CD14-positive monocyte (primary cell): ENCODE measurements at regions not wholly inside any gene's neighbourhood (a gene's known extent, or its start where the extent isn't known, plus 50 kb on each side); places are given as distances from the start of the nearest gene placed in this dataset.

Experiments
- DNase-seq, 3 donors: peaks; one replicate each; pipeline ENCODE4 v3.0.0-alpha.2; 2011 to 2022
- H2AFZ ChIP-seq: 2 replicates; pipeline ENCODE4 v1.6.0; 2012; ENCODE audit warnings: mild to moderate bottlenecking, low read depth, low read length, inconsistent platforms; ENCODE audit not compliant: insufficient read depth, poor library complexity, severe bottlenecking
- H3K27ac ChIP-seq, 2 donors: 1 replicate in 1 of 2; 2 replicates in 1 of 2; pipeline ENCODE4 v1.5.1; 2012 to 2013; ENCODE audit warnings: low read length in 2 of 2, control low read depth in 1 of 2, inconsistent platforms in 1 of 2, low read depth in 1 of 2, mild to moderate bottlenecking in 1 of 2
- H3K27me3 ChIP-seq, 2 donors: one replicate each; pipeline versions ENCODE4 v1.6.0 to v1.6.1; 2011 to 2013; ENCODE audit warnings: low read length in 2 of 2; ENCODE audit not compliant: control insufficient read depth in 2 of 2, insufficient read depth in 2 of 2
- H3K36me3 ChIP-seq, 2 donors: replicated peaks in 1 of 2; 1 replicate in 1 of 2; 2 replicates in 1 of 2; pipeline versions ENCODE4 v1.5.1 to v1.6.1; 2012 to 2013; ENCODE audit warnings: low read length in 2 of 2, control low read depth in 1 of 2, inconsistent platforms in 1 of 2, mild to moderate bottlenecking in 1 of 2; ENCODE audit not compliant: insufficient read depth in 2 of 2, control insufficient read depth in 1 of 2
- H3K4me1 ChIP-seq, 2 donors: 1 replicate in 1 of 2; 2 replicates in 1 of 2; pipeline versions ENCODE4 v1.5.1 to v1.6.1; 2012 to 2013; ENCODE audit warnings: low read length in 2 of 2, control low read depth in 1 of 2, inconsistent platforms in 1 of 2, mild to moderate bottlenecking in 1 of 2, moderate library complexity in 1 of 2; ENCODE audit not compliant: insufficient read depth in 2 of 2, control insufficient read depth in 1 of 2
- H3K4me2 ChIP-seq: replicated peaks from 2 replicates; pipeline ENCODE3; 2012; ENCODE audit warnings: low read length, moderate library complexity, mild to moderate bottlenecking; ENCODE audit not compliant: poor library complexity, severe bottlenecking; ENCODE audit errors: extremely low read depth
- H3K4me3 ChIP-seq, 3 experiments: fragments of 200-600 bp in 1 of 3; sonication (generic) in 1 of 3; replicated peaks in 1 of 3; 1 replicate in 2 of 3; 2 replicates in 1 of 3; pipeline ENCODE4 v1.5.1; 2011 to 2013; ENCODE audit warnings: low read length in 3 of 3, mild to moderate bottlenecking in 3 of 3, control low read depth in 2 of 3, low read depth in 2 of 3, inconsistent platforms in 1 of 3, moderate library complexity in 1 of 3
- H3K79me2 ChIP-seq: 2 replicates; pipeline ENCODE4 v1.6.0; 2012; ENCODE audit warnings: mild to moderate bottlenecking, control low read depth, inconsistent platforms, low read length, moderate library complexity; ENCODE audit not compliant: insufficient read depth
- H3K9ac ChIP-seq: 2 replicates; pipeline ENCODE4 v1.6.0; 2017; ENCODE audit warnings: low read length, mild to moderate bottlenecking; ENCODE audit not compliant: insufficient read depth, poor library complexity, severe bottlenecking
- H3K9me3 ChIP-seq, 2 donors: replicated peaks in 1 of 2; 1 replicate in 1 of 2; 2 replicates in 1 of 2; pipeline versions ENCODE4 v1.5.1 to v1.6.1; 2012 to 2013; ENCODE audit warnings: low read length in 2 of 2, control low read depth in 1 of 2; ENCODE audit not compliant: control insufficient read depth in 1 of 2, insufficient read depth in 1 of 2
- H4K20me1 ChIP-seq: 2 replicates; pipeline ENCODE4 v1.6.0; 2012; ENCODE audit warnings: mild to moderate bottlenecking, low read length, control low read depth, moderate library complexity; ENCODE audit not compliant: insufficient read depth
- H3K27ac Mint-ChIP-seq, 7 donors: one replicate each; pipeline ENCODE4 v1.8.0; 2020; ENCODE audit warnings: mild to moderate bottlenecking in 7 of 7, mixed read lengths in 7 of 7, moderate library complexity in 6 of 7, inconsistent platforms in 2 of 7
- H3K27me3 Mint-ChIP-seq, 3 donors: one replicate each; pipeline ENCODE4 v1.8.0; 2021 to 2022; ENCODE audit warnings: low read depth in 3 of 3, mild to moderate bottlenecking in 3 of 3, mixed read lengths in 3 of 3, moderate library complexity in 3 of 3, inconsistent platforms in 1 of 3
- H3K36me3 Mint-ChIP-seq, 2 donors: one replicate each; pipeline ENCODE4 v1.8.0; 2020; ENCODE audit warnings: mixed read lengths in 2 of 2, inconsistent platforms in 1 of 2, mild to moderate bottlenecking in 1 of 2
- H3K4me1 Mint-ChIP-seq: one replicate; pipeline ENCODE4 v1.8.0; 2020; ENCODE audit warnings: mild to moderate bottlenecking, mixed read lengths
- H3K4me3 Mint-ChIP-seq, 2 donors: one replicate each; pipeline ENCODE4 v1.8.0; 2020; ENCODE audit warnings: mild to moderate bottlenecking in 2 of 2, mixed read lengths in 2 of 2, moderate library complexity in 1 of 2
- H3K9me3 Mint-ChIP-seq, 7 donors: one replicate each; pipeline ENCODE4 v1.8.0; 2020 to 2022; ENCODE audit warnings: mixed read lengths in 7 of 7, mild to moderate bottlenecking in 6 of 7, moderate library complexity in 6 of 7, inconsistent platforms in 2 of 7
- WGBS: methylation state at CpG from one replicate; pipeline ENCODE4 v1.1.5; 2013; ENCODE audit warnings: missing lambda C conversion rate; ENCODE audit not compliant: insufficient coverage; 5-methylcytosine and 5-hydroxymethylcytosine counted together
- intact Hi-C, 2 donors: fragments of 100-400 bp; cut with micrococcal nuclease; formaldehyde crosslinking; loops; one replicate each; pipeline versions ENCODE4 v1.15.0 to v1.15.1; 2023
- TF ChIP-seq, protein P1 (sequence below): fragments of 200-600 bp; IDR thresholded peaks from one replicate; pipeline ENCODE4 v1.8.0; 2022; ENCODE audit warnings: antibody characterized with exemption, mild to moderate bottlenecking

DNA sequence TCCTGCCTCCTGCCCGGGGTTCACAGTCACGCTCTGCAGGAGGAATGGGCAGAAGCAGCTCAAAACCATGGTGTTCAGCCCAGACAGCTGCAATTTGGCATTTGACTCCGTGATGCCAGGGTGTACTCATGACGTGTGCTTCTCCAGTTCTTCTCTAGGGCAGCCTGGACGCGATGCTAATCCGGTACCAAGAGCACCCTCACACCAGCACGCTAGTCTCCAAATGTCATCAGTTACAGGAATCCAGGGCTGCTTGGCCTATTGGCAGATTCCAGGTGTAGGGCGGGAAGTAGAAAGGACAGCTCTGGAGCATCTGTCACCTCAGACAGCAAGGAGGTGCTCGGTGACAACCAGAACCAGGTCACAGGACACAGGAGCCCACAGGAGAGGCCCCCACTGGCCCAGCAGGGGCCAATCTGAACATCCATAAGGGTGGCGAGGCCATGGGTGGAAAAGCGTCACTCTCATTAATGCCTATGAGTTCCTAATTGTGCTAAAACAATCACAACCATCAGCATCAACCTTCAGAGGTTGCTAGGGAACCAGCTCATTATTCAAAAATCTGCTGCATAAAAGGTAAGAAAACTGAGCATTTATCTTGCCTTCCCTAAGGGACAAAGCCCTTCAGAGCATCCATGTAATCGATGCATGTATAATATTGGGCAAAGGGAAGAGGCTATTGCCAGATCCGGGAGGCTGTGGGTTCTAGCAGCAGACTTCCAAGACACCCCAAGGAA is 241.9 kb upstream of the IRX4 start:
- TF ChIP-seq, protein P1, sequence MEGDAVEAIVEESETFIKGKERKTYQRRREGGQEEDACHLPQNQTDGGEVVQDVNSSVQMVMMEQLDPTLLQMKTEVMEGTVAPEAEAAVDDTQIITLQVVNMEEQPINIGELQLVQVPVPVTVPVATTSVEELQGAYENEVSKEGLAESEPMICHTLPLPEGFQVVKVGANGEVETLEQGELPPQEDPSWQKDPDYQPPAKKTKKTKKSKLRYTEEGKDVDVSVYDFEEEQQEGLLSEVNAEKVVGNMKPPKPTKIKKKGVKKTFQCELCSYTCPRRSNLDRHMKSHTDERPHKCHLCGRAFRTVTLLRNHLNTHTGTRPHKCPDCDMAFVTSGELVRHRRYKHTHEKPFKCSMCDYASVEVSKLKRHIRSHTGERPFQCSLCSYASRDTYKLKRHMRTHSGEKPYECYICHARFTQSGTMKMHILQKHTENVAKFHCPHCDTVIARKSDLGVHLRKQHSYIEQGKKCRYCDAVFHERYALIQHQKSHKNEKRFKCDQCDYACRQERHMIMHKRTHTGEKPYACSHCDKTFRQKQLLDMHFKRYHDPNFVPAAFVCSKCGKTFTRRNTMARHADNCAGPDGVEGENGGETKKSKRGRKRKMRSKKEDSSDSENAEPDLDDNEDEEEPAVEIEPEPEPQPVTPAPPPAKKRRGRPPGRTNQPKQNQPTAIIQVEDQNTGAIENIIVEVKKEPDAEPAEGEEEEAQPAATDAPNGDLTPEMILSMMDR, result no peak

DNA sequence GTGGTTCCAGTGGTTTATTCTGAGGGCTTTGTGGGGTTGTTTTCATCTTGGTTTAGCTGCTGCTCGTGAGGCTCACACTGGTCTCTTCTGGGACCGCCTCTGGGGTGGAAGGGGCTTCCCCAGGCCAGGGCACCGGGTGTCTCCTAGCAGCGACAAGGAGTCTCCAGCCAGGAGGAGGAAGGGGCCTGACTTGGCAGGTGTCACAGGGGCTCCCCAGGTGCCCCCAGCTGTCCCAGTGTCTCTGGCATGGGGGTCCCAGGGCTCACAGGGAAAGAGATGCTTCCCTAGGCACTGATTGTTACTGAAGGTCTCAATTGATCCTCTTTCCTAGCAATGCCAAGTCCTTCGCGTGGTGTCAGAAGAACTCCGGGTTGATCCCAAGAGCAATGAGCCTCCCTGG is 241.1 kb upstream of the IRX4 start:
- Histone ChIP-seq H3K4me1 (no peaks in the 10 kb centered on the region), H4K20me1 (no peaks in the 10 kb centered on the region), H3K27ac (no peak overlapping the region), H3K9ac (no peak overlapping the region), H3K36me3 (no peaks in the 10 kb centered on the region), H3K79me2 (no peaks in the 10 kb centered on the region), H3K9me3 (peaks cover 0 to 14% of the 10 kb centered on the region in 2 donors), H3K4me3 (no peak overlapping the region), H2AFZ (no peak overlapping the region), H3K27me3 (no peaks in the 10 kb centered on the region), H3K4me2 (no peak overlapping the region)
- WGBS, result 92% methylated on average over 6 of the region's 7 CpGs
- no peak overlapping the region for H3K27ac Mint-ChIP-seq
- H3K36me3 Mint-ChIP-seq, result no peaks in the 10 kb centered on the region
- H3K4me1 Mint-ChIP-seq, result no peaks in the 10 kb centered on the region
- no peak for DNase-seq
- H3K9me3 Mint-ChIP-seq, result peaks cover 0 to 8% (median 6%) of the 10 kb centered on the region in 7 donors
- TF ChIP-seq, protein P1, result no peak
- no peak overlapping the region for H3K4me3 Mint-ChIP-seq
- intact Hi-C loops, result no loop called here
- H3K27me3 Mint-ChIP-seq, result peaks cover 2 to 6% (median 6%) of the 10 kb centered on the region in 3 donors

More for the DNA sequence above, 241.9 kb upstream of the IRX4 start:
- no peak overlapping the region for H3K4me2 ChIP-seq
- DNase-seq, result no peak
- no peaks in the 10 kb centered on the region for H3K4me1 Mint-ChIP-seq
- no peak overlapping the region for H3K27ac Mint-ChIP-seq
- no peaks in the 10 kb centered on the region for H3K79me2 ChIP-seq
- H4K20me1 ChIP-seq, result no peaks in the 10 kb centered on the region
- no peak overlapping the region for H3K4me3 Mint-ChIP-seq
- H3K36me3 Mint-ChIP-seq, result no peaks in the 10 kb centered on the region
- H3K9ac ChIP-seq, result no peak overlapping the region
- intact Hi-C loops, result no loop called here
- H3K4me1 ChIP-seq, result no peaks in the 10 kb centered on the region
- no peaks in the 10 kb centered on the region for H3K36me3 ChIP-seq
- H3K9me3 Mint-ChIP-seq, result peaks cover 0 to 8% (median 5%) of the 10 kb centered on the region in 7 donors
- peaks cover 2 to 9% (median 7%) of the 10 kb centered on the region in 3 donors for H3K27me3 Mint-ChIP-seq
- no peaks in the 10 kb centered on the region for H3K27me3 ChIP-seq
- H3K4me3 ChIP-seq, result no peak overlapping the region
- H2AFZ ChIP-seq, result no peak overlapping the region
- no peak overlapping the region for H3K27ac ChIP-seq
- H3K9me3 ChIP-seq, result peaks cover 0 to 14% of the 10 kb centered on the region in 2 donors
- 94% methylated on average over 14 of the region's 14 CpGs for WGBS
